ENCODE measurements at regions not wholly inside any gene's neighbourhood (a gene's known extent, or its start where the extent isn't known, plus 50 kb on each side); places are given as distances from the start of the nearest gene placed in this dataset.
A peak's percentile ranks its signal among the peaks of the same experiment; 100 is the strongest.

GRCh38 chr6:141252828-141253608 is 879.7 kb upstream of the GJE1 start:
- TF ChIP-seq CTCF (IDR thresholded peaks at IDR 0.05; ENCODE audit: insufficient read depth, low read depth, low read length, missing control alignments): no peak
- DNase-seq (ENCODE audit: low read depth): no peak
- H3K4me3 ChIP-seq (ENCODE audit: low read depth, low read length): peak overlapping the region; percentile 13; the same call in 1 of the 2 replicates

- H3K4me3 ChIP-seq (ENCODE audit: low read depth, low read length): no peak overlapping the region
- no peak for TF ChIP-seq CTCF (IDR thresholded peaks at IDR 0.05; ENCODE audit: insufficient read depth, low read depth, low read length, missing control alignments)
- no peak for DNase-seq (ENCODE audit: low read depth)
Observed at GRCh38 chr6:141251286-141251685, 881.4 kb upstream of the GJE1 start.

- DNase-seq (ENCODE audit: low read depth): peak; percentile 35
- no peak overlapping the region for H3K4me3 ChIP-seq (ENCODE audit: low read depth, low read length)
- no peak for TF ChIP-seq CTCF (IDR thresholded peaks at IDR 0.05; ENCODE audit: insufficient read depth, low read depth, low read length, missing control alignments)
Observed at GRCh38 chr6:141248021-141248799, 884.5 kb upstream of the GJE1 start.

- no peak for DNase-seq (ENCODE audit: low read depth)
- H3K4me3 ChIP-seq (ENCODE audit: low read depth, low read length): no peak overlapping the region
- TF ChIP-seq CTCF (IDR thresholded peaks at IDR 0.05; ENCODE audit: insufficient read depth, low read depth, low read length, missing control alignments): no peak
Observed at GRCh38 chr6:141244366-141244765, 888.4 kb upstream of the GJE1 start.

GRCh38 chr6:141242957-141243356 is 889.8 kb upstream of the GJE1 start:
- DNase-seq (ENCODE audit: low read depth): no peak
- no peak for TF ChIP-seq CTCF (IDR thresholded peaks at IDR 0.05; ENCODE audit: insufficient read depth, low read depth, low read length, missing control alignments)
- H3K4me3 ChIP-seq (ENCODE audit: low read depth, low read length): no peak overlapping the region

GRCh38 chr6:141229296-141229695 is 903.4 kb upstream of the GJE1 start:
- DNase-seq (ENCODE audit: low read depth): no peak
- no peak overlapping the region for H3K4me3 ChIP-seq (ENCODE audit: low read depth, low read length)
- TF ChIP-seq CTCF (IDR thresholded peaks at IDR 0.05; ENCODE audit: insufficient read depth, low read depth, low read length, missing control alignments): no peak

All from GM12865 (cell line).